HG03432 (cell line): ENCODE measurements at regions not wholly inside any gene's neighbourhood (a gene's known extent, or its start where the extent isn't known, plus 50 kb on each side); places are given as distances from the start of the nearest gene placed in this dataset.

Experiments used
- ATAC-seq: cut with Tn5 transposase; IDR thresholded peaks from one replicate; pipeline ENCODE4 v1.9.1; 2021; ENCODE audit warnings: mild to moderate bottlenecking, moderate library complexity; ENCODE audit not compliant: unreplicated experiment

- ATAC-seq, result no peak
Observed at GRCh38 chr6:21507811-21508210, 85.7 kb upstream of the SOX4 start.

DNA sequence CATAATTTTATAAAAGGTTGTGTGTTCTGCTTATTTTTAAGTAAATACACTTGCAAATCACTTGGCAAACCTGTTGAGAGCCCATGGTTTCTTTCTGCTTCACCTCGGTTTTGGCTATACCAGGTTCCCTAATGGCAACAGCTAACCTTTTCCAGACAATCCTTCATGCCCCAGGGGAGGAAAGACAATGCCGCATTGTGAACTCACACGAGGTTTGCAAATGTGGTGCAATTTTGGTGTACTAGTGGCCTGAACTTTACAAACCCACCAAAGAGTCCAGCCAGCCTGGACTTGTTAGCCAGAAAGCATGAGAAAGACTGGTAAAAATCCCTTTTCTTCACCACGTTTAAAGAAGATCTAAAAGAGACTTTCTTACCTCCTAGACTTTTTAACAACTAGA is 84.8 kb upstream of the SOX4 start:
- ATAC-seq, result no peak

DNA sequence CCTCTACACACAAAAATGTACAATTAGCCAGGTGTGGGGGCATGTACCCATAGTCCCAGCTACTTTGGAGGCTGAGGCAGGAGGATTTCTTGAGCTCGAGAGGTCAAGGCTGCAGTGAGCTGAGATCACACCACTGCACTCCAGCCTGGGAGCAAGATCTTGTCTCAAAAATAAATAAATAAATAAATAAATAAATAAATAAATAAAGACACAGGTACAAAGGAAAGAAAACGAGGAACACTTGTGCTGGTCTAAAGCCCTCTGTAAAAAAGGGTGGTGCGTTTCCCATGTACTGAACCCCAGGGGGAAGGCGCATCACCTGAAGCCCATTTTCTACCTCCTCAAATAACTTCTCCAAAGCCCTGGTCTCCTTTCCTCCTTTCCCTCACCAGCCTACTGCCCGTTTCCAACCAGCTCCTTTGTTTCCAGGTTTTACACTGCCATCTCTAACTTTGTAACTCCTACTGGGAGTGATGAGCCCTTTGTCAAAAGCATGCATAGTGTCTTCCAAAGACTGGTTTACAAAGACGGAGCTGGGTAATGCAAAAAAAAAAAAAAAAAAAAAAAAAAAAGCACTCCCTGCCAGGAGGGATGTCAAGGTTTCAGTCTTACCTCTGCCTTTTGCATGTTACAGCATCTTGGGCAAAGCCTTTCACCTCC is 81.5 kb upstream of the SOX4 start:
- no peak for ATAC-seq

DNA sequence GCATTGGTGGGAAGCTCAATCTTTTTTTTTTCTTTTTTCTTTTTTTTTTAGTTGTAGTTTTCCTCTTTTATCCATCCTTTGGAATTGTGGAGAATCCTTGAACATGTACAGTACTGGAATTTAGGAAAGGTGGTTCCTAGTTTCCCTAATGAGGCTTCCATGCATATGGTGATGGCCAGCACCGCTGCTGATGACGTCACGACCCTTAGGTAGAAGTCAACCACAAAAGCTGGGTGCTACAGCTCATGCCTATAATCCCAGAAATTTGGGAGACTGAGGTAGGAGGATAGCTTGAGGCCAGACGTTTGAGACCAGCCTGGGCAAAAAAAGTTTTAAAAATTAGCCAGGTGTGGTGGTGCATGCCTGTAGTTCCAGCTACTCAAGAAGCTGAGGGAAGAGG is 79.3 kb upstream of the SOX4 start:
- no peak for ATAC-seq

DNA sequence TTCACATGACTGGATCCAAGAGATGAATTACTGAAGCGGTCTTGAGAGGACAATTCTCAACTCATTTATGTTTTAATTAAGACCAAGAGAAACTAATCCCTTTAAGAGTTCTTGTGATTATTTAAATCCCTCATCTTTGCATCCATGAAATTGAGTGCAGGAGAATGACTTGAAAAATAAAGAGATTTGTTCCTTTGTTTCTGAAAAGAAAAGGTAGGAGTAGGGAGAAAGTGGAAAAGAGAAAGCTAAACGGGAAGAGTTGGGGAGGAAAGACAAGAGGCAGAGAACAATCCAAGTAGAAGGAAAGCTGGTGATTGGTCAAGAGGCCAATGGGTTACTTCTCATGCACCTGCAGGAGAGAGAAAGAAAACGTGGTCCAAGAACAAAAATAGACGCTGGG is 75.2 kb upstream of the SOX4 start:
- ATAC-seq, result no peak

GRCh38 chr6:21519642-21520041 is 73.9 kb upstream of the SOX4 start:
- no peak for ATAC-seq

DNA sequence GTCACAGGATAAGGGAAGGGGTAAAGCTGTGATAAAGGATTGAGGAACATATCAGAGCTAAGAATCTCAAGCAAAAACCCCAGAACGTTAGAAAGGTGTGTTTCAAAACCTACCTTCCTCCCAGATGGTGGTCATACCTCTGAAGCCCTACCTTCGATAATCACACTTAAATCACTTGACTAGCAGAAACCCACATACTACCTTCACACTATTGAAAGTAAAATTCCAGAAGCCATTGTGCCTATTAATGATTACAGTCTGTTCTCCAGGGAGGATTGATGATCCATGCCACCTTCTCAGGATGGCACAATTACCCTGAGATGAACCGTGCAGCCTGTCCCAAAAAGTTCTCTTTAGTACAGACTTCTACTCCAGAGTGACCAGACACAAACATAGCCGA is 72.3 kb upstream of the SOX4 start:
- ATAC-seq, result no peak

DNA sequence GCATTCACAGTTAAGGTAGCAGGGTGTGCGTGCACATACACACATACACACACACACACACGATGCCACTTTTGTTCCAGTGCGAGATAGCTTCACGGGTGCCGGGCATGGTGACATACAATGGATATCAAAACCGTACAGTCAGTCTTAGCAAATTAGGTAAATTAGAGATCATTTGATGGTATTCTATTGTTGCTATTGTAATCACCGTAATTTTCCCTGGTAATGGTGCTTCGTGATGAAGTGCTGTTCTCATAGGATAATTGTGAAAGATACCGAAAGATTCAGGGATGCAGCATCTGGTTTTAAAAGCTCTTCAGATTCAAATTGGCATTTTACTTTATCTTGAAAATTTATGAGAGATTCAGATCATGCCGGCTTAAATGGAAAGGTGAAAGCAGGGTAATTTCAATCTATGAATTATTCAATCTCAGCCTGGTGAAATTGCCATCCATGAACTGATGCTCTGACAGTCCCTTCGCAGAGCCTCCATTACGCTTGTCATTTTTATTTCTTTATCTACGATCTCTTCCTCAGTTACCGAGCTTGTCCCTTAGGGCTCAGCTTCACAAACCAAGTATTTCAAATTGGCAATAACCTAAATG is 71.3 kb upstream of the SOX4 start:
- ATAC-seq, result no peak

- no peak for ATAC-seq
Observed at GRCh38 chr6:21522797-21523456, 70.6 kb upstream of the SOX4 start.

- ATAC-seq, result no peak
Observed at GRCh38 chr6:21523652-21524051, 69.9 kb upstream of the SOX4 start.

- ATAC-seq, result no peak
Observed at GRCh38 chr6:21524201-21524600, 69.3 kb upstream of the SOX4 start.

DNA sequence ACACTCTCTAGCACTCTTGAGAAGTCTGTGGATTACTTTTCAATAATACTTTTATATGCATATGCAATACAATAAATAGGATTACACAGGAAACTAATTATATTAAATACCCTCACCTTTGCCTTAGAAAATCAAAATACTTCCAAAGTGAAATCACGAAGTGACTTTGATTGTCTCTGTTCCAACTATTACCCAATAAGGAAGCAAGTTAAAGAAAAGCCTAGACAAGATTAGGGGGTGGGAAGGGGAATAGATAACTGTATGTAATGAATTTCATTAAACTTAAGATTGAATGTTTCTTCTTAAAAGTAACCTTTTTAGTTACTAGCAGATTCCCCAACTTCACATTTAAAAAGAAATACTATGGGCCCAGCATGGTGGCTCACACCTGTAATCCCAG is 66.6 kb upstream of the SOX4 start:
- no peak for ATAC-seq

DNA sequence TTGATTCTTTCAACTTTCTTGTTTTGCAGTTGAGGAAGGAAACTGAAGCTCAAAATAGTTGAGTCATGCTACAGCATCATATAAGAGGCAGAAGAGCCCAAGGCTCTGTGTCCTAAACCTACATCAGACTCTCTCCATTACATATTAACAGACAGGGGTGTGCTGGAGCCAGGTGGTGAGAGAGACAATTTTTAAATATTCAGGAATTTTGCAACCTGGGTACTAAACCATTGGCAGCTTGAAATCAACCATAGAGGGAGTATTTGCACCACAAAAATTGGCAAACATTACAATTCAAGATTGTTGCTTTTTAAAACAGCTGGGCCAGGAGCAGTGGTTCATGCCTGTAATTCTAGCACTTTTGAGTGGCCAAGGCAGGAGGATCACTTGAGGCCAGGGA is 65.8 kb upstream of the SOX4 start:
- ATAC-seq, result no peak

- no peak for ATAC-seq
Observed at GRCh38 chr6:21529431-21529830, 64.1 kb upstream of the SOX4 start.

- ATAC-seq, result no peak
Observed at GRCh38 chr6:21531393-21531792, 62.2 kb upstream of the SOX4 start.

DNA sequence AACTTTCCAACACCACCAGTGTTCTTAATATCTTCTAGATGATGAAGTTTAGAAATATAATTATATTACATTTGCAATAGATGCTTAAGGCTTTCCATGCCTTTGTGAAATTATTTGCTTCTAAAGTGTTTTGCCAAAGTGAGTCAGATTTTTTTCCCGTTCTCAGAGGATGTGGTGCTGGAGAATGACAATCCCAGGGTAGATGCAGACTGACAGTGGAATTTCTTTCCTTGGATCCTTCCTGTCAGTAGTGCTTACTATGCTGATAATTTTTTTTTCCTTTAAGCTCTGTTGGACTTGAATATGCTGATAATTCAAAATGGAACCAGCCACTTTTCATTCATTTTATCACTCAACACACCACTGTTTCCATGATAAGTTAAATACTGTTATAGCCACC is 59.9 kb upstream of the SOX4 start:
- no peak for ATAC-seq

DNA sequence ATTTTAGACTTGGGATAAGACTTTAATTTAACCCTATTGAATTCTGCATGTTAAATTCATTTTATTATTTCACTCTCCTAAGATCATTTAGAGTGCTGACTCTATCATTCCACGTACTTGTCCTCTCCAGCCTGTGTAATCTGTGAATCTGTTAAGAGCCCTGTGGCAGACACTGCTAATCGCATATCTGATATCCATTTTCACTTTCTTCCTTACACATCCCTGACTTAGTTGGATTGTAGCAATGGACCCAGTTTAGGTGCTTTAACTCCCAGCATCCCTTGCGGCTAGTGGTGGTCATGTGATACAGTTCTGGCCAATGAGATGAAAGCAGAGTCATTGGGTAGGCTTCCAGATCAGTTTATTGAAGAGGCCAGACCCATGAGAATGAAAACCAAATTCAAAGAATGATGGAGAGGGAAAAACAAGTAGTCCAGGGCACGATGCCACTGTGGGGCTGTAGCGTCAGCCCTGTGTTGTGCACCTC is 57.2 kb upstream of the SOX4 start:
- no peak for ATAC-seq

DNA sequence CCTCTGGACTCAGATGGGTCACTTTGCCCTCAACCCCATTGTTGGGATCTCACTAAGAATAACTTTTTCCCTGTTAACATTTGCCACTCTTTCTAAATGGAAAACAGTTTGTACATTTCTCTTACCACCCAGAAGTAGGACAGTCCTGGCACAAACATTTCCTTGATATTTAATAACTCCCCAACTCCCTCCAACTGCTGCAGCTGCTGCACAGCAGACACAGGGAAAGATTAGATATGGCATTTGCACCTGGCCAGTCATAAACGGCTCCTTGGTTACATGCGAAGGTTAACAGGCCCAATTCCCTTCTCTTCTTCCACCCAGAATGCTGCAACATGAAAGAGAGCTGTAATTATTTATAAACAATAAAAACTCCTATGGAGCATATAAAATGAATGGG is 55.9 kb upstream of the SOX4 start:
- no peak for ATAC-seq

DNA sequence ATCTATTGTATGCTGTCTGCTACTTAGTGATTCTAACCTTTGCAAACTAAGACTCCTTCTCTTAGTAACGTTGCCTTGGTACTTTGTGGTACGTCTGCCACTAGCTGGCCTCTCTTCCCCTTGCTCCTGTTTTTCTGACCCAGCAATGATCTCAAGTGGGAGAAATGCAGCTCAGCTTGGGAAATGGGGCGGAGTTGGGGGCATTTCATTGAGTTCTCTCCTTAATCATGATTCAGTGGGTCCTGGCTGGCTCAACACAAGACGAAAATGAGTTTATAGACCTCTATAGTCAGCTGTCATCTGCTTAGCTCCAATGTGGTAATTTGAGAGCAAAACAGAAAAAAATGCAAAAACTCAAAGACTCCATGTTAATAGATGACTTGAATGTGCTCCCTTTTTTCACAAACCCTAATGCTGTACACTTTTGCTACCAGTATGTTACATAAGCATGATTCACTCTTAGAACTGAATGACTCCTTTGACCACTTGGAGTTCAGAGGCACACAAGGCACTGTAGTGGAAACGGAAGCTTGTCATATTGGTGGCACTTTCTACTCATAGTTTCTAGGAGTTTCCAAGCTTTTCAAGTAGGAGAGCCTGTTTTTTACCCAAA is 55.3 kb upstream of the SOX4 start:
- ATAC-seq, result no peak

- ATAC-seq, result no peak
Observed at GRCh38 chr6:21539621-21540100, 53.9 kb upstream of the SOX4 start.
